HAP-1 (cell line): ENCODE measurements at regions not wholly inside any gene's neighbourhood (a gene's known extent, or its start where the extent isn't known, plus 50 kb on each side); places are given as distances from the start of the nearest gene placed in this dataset.
A peak's percentile ranks its signal among the peaks of the same experiment; 100 is the strongest.

ENCODE experiments used
- DNase-seq, 2 experiments: peaks; one replicate each; pipeline ENCODE4 v3.0.0-alpha.2; 2016 to 2020; ENCODE audit warnings: low spot score in 2 of 2
- H3K27me3 ChIP-seq: fragments of 250-450 bp; sonication (Bioruptor Pico); 2 replicates; pipeline ENCODE4 v1.5.1; 2020; ENCODE audit warnings: low read depth, mild to moderate bottlenecking, moderate library complexity
- H3K36me3 ChIP-seq: fragments of 250-450 bp; sonication (Bioruptor Pico); replicated peaks from 2 replicates; pipeline ENCODE4 v1.5.1; 2020; ENCODE audit warnings: mild to moderate bottlenecking
- H3K4me1 ChIP-seq: fragments of 250-450 bp; sonication (Bioruptor Pico); 2 replicates; pipeline ENCODE4 v1.5.1; 2020; ENCODE audit warnings: mild to moderate bottlenecking
- H3K4me3 ChIP-seq: fragments of 250-450 bp; sonication (Bioruptor Pico); 2 replicates; pipeline ENCODE4 v1.5.1; 2020; ENCODE audit warnings: mild to moderate bottlenecking, moderate library complexity
- H3K9me3 ChIP-seq: fragments of 250-450 bp; sonication (Bioruptor Pico); 2 replicates; pipeline ENCODE4 v1.5.1; 2020; ENCODE audit warnings: mild to moderate bottlenecking, moderate library complexity
- in situ Hi-C: fragments of 300-500 bp; cut with MboI; formaldehyde crosslinking; loops from 3 replicates; pipeline ENCODE4 v1.14.3; 2020; ENCODE audit warnings: low sequenced_read_pairs, inconsistent platforms, mixed read lengths

- in situ Hi-C loops, result no loop called here
- Histone ChIP-seq H3K36me3 (no peaks in the 10 kb centered on the region), H3K27me3 (no peaks in the 10 kb centered on the region), H3K9me3 (no peaks in the 10 kb centered on the region), H3K4me1 (no peaks in the 10 kb centered on the region), H3K4me3 (no peak overlapping the region)
- no peak for DNase-seq
Measured at GRCh38 chr10:88194041-88194887, 330.8 kb downstream of the PTEN start.

- Histone ChIP-seq H3K27me3 (no peaks in the 10 kb centered on the region), H3K4me3 (no peak overlapping the region), H3K36me3 (no peaks in the 10 kb centered on the region), H3K4me1 (no peaks in the 10 kb centered on the region), H3K9me3 (no peaks in the 10 kb centered on the region)
- in situ Hi-C loops, result no loop called here
- DNase-seq, result no peak
Measured at GRCh38 chr10:88194961-88195367, 331.5 kb downstream of the PTEN start.

- DNase-seq, result no peak
- H3K27me3 ChIP-seq, result no peaks in the 10 kb centered on the region
- peaks cover under 1% of the 10 kb centered on the region; the same call in 1 of the 2 replicates for H3K4me1 ChIP-seq
- H3K36me3 ChIP-seq, result no peaks in the 10 kb centered on the region
- H3K9me3 ChIP-seq, result no peaks in the 10 kb centered on the region
- in situ Hi-C loops, result no loop called here
- H3K4me3 ChIP-seq, result no peak overlapping the region
Measured at GRCh38 chr10:88195841-88196240, 332.4 kb downstream of the PTEN start.

- in situ Hi-C loops, result no loop called here
- DNase-seq, result no peak
- Histone ChIP-seq H3K4me1 (peaks cover 3% of the 10 kb centered on the region; the same call in 1 of the 2 replicates), H3K27me3 (no peaks in the 10 kb centered on the region), H3K36me3 (no peaks in the 10 kb centered on the region), H3K9me3 (no peaks in the 10 kb centered on the region), H3K4me3 (no peak overlapping the region)
Measured at GRCh38 chr10:88196291-88196690, 332.9 kb downstream of the PTEN start.

GRCh38 chr10:88198023-88198422 lies 334.6 kb downstream of the PTEN start:
- no peak for DNase-seq
- H3K4me1 ChIP-seq, result peaks cover 3% of the 10 kb centered on the region; the same call in 1 of the 2 replicates
- H3K9me3 ChIP-seq, result no peaks in the 10 kb centered on the region
- no peak overlapping the region for H3K4me3 ChIP-seq
- no peaks in the 10 kb centered on the region for H3K27me3 ChIP-seq
- in situ Hi-C loops, result no loop called here
- H3K36me3 ChIP-seq, result no peaks in the 10 kb centered on the region

- Histone ChIP-seq H3K27me3 (no peaks in the 10 kb centered on the region), H3K36me3 (no peaks in the 10 kb centered on the region), H3K9me3 (no peaks in the 10 kb centered on the region), H3K4me3 (no peak overlapping the region), H3K4me1 (peaks cover 3% of the 10 kb centered on the region; the same call in 1 of the 2 replicates)
- peak; percentile 29 to 42 for DNase-seq
- in situ Hi-C loops, result no loop called here
Measured at GRCh38 chr10:88200312-88201032, 337.0 kb downstream of the PTEN start.

- Histone ChIP-seq H3K9me3 (no peaks in the 10 kb centered on the region), H3K27me3 (no peaks in the 10 kb centered on the region), H3K4me3 (no peak overlapping the region), H3K36me3 (no peaks in the 10 kb centered on the region; the same call in 1 of the 2 replicates), H3K4me1 (peaks cover 22% of the 10 kb centered on the region)
- in situ Hi-C loops, result no loop called here
- no peak for DNase-seq
Measured at GRCh38 chr10:88205842-88206446, 342.5 kb downstream of the PTEN start.

- no peak for DNase-seq
Measured at GRCh38 chr10:88207121-88207546, 343.7 kb downstream of the PTEN start.

GRCh38 chr10:88209231-88209630 lies 345.8 kb downstream of the PTEN start:
- DNase-seq, result no peak
- no peak overlapping the region for H3K4me3 ChIP-seq
- in situ Hi-C loops, result no loop called here
- no peaks in the 10 kb centered on the region for H3K9me3 ChIP-seq
- peaks cover 22% of the 10 kb centered on the region for H3K4me1 ChIP-seq
- H3K36me3 ChIP-seq, result no peaks in the 10 kb centered on the region; the same call in 1 of the 2 replicates
- no peaks in the 10 kb centered on the region for H3K27me3 ChIP-seq

More at GRCh38 chr10:88207121-88207546, 343.7 kb downstream of the PTEN start:
- no peaks in the 10 kb centered on the region; the same call in 1 of the 2 replicates for H3K36me3 ChIP-seq
- peaks cover 22% of the 10 kb centered on the region for H3K4me1 ChIP-seq
- H3K27me3 ChIP-seq, result no peaks in the 10 kb centered on the region
- no peak overlapping the region for H3K4me3 ChIP-seq
- no peaks in the 10 kb centered on the region for H3K9me3 ChIP-seq
- in situ Hi-C loops, result no loop called here

- Histone ChIP-seq H3K9me3 (no peaks in the 10 kb centered on the region), H3K4me1 (peaks cover 22% of the 10 kb centered on the region), H3K27me3 (no peaks in the 10 kb centered on the region), H3K36me3 (no peaks in the 10 kb centered on the region; the same call in 1 of the 2 replicates), H3K4me3 (no peak overlapping the region)
- peak; percentile 81 to 85 for DNase-seq
- in situ Hi-C loops, result no loop called here
Measured at GRCh38 chr10:88209837-88210561, 346.6 kb downstream of the PTEN start.

GRCh38 chr10:88211230-88211629 lies 347.8 kb downstream of the PTEN start:
- Histone ChIP-seq H3K27me3 (no peaks in the 10 kb centered on the region), H3K9me3 (no peaks in the 10 kb centered on the region), H3K36me3 (no peaks in the 10 kb centered on the region; the same call in 1 of the 2 replicates), H3K4me1 (peaks cover 22% of the 10 kb centered on the region), H3K4me3 (no peak overlapping the region)
- no peak for DNase-seq
- in situ Hi-C loops, result no loop called here

- in situ Hi-C loops, result no loop called here
Measured at GRCh38 chr10:88212069-88212468, 348.6 kb downstream of the PTEN start.

GRCh38 chr10:88213065-88213605 lies 349.7 kb downstream of the PTEN start:
- no peaks in the 10 kb centered on the region for H3K27me3 ChIP-seq
- H3K9me3 ChIP-seq, result no peaks in the 10 kb centered on the region
- in situ Hi-C loops, result no loop called here
- no peak overlapping the region for H3K4me3 ChIP-seq
- H3K4me1 ChIP-seq, result peaks cover 22% of the 10 kb centered on the region
- H3K36me3 ChIP-seq, result no peaks in the 10 kb centered on the region
- DNase-seq, result no peak

More at GRCh38 chr10:88212069-88212468, 348.6 kb downstream of the PTEN start:
- Histone ChIP-seq H3K4me3 (no peak overlapping the region), H3K9me3 (no peaks in the 10 kb centered on the region), H3K27me3 (no peaks in the 10 kb centered on the region), H3K4me1 (peaks cover 22% of the 10 kb centered on the region), H3K36me3 (no peaks in the 10 kb centered on the region)
- DNase-seq, result no peak
